AG04450 (cell line): ENCODE measurements at regions not wholly inside any gene's neighbourhood (a gene's known extent, or its start where the extent isn't known, plus 50 kb on each side); places are given as distances from the start of the nearest gene placed in this dataset.

Source experiments
- CTCF ChIA-PET: fragments of 300-600, 350-600 bp; formaldehyde crosslinking; extraction: SDS; loops from one replicate; lab custom pipeline; 2022; ENCODE audit warnings: antibody characterized with exemption, inconsistent platforms; lab: Charles Lee
- POLR2A ChIA-PET: fragments of 350-600 bp; formaldehyde crosslinking; extraction: SDS; loops from one replicate; lab custom pipeline; 2021; ENCODE audit warnings: antibody characterized with exemption, inconsistent platforms; lab: Yijun Ruan, JAX
- DNase-seq: peaks from one replicate; pipeline ENCODE4 v3.0.0-alpha.2; 2011; ENCODE audit warnings: low read depth, low spot score
- H3K27ac ChIP-seq: one replicate; pipeline ENCODE4 v1.5.1; 2012; ENCODE audit warnings: low read depth, low read length, control low read depth
- H3K27me3 ChIP-seq: one replicate; pipeline ENCODE4 v1.6.0; 2012; ENCODE audit warnings: low read length; ENCODE audit not compliant: control insufficient read depth, insufficient read depth
- H3K4me3 ChIP-seq: 2 replicates; pipeline ENCODE4 v1.5.1; 2011; ENCODE audit warnings: mild to moderate bottlenecking, low read depth, low read length, control low read depth
- H3K9me3 ChIP-seq: 2 replicates; pipeline ENCODE4 v1.5.1; 2012; ENCODE audit warnings: low read length; ENCODE audit not compliant: control insufficient read depth, insufficient read depth
- TF ChIP-seq, protein P1 (sequence below): IDR thresholded peaks from 2 replicates; pipeline ENCODE4 v1.5.1; 2011; ENCODE audit warnings: low read depth, low read length, control low read depth, inconsistent platforms

DNA sequence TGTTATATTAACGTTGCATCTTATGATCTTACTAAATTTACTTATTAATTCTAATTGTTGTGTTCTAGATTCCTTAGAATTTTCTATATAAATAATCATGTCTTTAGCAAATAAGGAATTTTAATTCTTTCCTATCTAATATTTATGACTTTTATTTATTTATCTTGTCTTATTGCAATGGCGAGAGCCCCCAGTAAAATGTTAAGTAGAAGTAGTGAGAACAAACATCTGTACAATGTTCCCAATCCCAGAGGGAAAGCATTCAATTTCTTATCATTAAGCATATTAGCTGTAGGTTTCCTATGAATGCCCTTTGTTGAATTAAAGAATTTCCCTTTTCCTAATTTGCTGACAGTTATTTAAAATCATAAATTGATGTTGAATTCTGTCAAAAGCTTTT lies 203.7 kb upstream of the OTX2 start:
- H3K4me3 ChIP-seq: no peak overlapping the region
- CTCF ChIA-PET: no interaction called here
- no peaks in the 10 kb centered on the region for H3K27me3 ChIP-seq
- H3K27ac ChIP-seq: no peak overlapping the region
- POLR2A ChIA-PET: no interaction called here
- peaks cover 2% of the 10 kb centered on the region; the same call in 1 of the 2 replicates for H3K9me3 ChIP-seq
- TF ChIP-seq, protein P1, sequence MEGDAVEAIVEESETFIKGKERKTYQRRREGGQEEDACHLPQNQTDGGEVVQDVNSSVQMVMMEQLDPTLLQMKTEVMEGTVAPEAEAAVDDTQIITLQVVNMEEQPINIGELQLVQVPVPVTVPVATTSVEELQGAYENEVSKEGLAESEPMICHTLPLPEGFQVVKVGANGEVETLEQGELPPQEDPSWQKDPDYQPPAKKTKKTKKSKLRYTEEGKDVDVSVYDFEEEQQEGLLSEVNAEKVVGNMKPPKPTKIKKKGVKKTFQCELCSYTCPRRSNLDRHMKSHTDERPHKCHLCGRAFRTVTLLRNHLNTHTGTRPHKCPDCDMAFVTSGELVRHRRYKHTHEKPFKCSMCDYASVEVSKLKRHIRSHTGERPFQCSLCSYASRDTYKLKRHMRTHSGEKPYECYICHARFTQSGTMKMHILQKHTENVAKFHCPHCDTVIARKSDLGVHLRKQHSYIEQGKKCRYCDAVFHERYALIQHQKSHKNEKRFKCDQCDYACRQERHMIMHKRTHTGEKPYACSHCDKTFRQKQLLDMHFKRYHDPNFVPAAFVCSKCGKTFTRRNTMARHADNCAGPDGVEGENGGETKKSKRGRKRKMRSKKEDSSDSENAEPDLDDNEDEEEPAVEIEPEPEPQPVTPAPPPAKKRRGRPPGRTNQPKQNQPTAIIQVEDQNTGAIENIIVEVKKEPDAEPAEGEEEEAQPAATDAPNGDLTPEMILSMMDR: no peak
- DNase-seq: no peak

DNA sequence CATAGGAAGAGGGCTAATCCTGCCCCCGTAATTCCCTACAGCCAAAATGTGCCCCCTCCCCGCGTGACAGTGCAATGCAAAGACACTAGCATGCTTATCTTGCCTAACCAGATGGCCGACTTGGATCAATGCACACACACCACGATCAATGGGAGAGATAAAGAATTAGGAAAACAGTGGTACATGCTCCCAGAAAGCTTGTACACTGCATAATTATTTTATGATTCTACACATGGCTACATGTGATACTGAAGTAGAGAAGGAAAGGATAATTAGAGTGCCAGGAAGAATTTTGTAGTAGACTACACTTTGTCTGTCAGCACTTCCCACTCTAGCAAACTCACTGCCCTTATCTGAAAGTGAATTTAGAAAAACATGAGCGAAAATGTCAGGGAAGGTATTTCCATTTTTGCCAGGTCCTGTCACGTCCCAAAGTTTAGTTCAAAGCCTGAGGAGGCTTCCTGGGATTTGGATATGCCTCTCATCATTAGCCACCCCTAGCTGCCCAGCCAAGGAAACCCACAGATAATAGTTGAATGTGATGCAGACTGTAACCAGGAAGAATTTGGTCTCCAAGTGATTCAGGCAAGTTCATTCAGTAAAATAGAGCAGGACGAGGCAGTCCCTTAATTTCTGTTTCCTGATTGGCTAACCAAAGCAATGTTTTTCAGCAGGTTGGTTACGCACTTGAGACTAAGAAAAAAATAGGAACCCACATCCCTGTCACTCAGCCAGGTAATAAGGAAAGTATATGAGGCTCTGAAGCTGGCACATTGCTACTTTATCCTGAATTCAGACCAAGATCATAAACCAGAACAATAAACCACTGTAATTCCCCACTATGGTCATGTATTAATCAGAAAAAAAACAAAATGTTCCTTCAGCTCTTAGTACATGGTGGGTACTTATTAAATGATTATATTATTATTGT lies 199.6 kb upstream of the OTX2 start:
- ChIA-PET CTCF (no interaction called here), POLR2A (no interaction called here)
- H3K27me3 ChIP-seq: no peaks in the 10 kb centered on the region
- no peak for DNase-seq
- TF ChIP-seq, protein P1: no peak
- H3K9me3 ChIP-seq: no peaks in the 10 kb centered on the region
- H3K4me3 ChIP-seq: no peak overlapping the region
- no peak overlapping the region for H3K27ac ChIP-seq

DNA sequence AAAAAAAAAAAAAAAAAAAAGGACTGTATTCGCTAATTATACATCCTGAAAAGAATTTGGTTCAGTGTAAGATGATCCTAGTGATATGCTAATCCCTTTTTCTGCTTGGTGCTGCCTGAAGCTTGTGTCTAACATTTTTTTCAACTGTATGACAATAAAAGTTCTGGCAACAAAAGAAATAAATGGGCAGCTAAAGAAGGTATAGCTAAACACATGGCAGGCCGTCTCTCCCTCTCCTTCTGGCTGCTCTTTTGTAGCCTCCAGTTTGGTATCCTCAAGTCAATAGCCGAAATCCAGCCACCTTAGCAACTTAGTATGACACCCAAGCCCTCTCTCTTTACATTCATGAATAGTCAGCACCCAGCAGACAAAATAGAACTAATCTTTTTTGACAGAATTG lies 198.3 kb upstream of the OTX2 start:
- no peak for DNase-seq
- Histone ChIP-seq H3K27me3 (no peaks in the 10 kb centered on the region), H3K27ac (no peak overlapping the region), H3K4me3 (no peak overlapping the region), H3K9me3 (no peaks in the 10 kb centered on the region)
- POLR2A ChIA-PET: no interaction called here
- CTCF ChIA-PET: interaction anchor here (0.6 kb wide), 1 partner anchor 322 kb away, joined by 4 read pairs; no protein-coding TSS in a partner anchor
- TF ChIP-seq, protein P1: no peak

DNA sequence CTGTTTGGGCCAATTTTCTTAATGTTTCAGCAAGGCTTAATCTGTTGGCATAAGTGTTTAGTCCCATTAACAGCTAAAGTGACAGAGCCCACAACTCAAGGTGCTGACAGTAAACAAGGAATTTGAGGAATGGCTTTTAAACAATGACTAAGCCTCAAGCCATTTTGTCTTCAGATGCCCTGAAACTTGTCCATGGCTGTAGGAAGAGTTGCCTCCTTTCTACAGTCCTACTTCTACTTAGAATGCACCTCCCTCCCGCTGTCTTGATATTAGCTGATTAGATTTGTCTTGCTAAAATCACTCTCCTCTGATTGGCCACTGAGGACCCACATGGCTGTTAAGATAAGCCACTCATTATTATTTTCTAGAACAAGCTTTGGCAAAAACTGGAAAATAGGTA lies 188.4 kb upstream of the OTX2 start:
- TF ChIP-seq, protein P1: no peak
- ChIA-PET CTCF (no interaction called here), POLR2A (no interaction called here)
- DNase-seq: no peak
- H3K27ac ChIP-seq: no peak overlapping the region
- H3K4me3 ChIP-seq: no peak overlapping the region
- H3K9me3 ChIP-seq: no peaks in the 10 kb centered on the region
- H3K27me3 ChIP-seq: no peaks in the 10 kb centered on the region

DNA sequence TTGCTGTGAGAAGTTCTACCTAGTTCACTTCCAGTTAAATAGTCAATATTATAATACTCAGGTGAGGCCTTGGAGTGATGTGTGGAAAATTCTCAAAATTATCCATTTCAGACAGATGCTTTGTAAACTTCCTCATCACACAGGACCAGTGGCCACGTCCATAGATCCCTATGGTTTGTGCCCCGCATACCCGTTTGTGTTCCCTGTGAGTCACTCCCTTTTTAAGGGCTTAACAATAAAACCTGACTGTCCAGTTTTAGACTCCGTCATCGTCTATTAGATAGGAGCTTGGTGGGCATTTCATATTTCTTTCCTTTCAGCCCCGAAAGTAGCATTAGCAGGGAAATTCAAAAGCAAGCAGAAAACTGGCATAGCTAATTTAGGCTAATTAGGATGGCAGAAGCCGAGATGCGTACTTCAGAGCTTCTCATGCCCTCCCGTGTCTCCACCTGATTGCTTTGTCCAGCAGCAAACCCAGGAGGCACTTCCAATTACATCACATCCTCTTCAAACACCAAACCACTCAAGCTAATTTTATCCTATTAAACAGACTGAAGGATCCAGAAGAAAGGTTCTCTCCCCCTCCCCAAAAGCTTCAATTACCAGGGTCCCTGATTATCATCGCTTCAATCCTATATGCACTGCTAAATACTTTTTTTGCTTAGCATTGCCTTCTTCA lies 186.6 kb upstream of the OTX2 start:
- CTCF ChIA-PET: no interaction called here
- no peak overlapping the region for H3K27ac ChIP-seq
- POLR2A ChIA-PET: no interaction called here
- H3K4me3 ChIP-seq: no peak overlapping the region
- peaks cover 4% of the 10 kb centered on the region; the same call in 1 of the 2 replicates for H3K9me3 ChIP-seq
- TF ChIP-seq, protein P1: no peak
- no peaks in the 10 kb centered on the region for H3K27me3 ChIP-seq
- DNase-seq: no peak
